Fibroblast of skin of left quadriceps (primary cell): ENCODE measurements at regions not wholly inside any gene's neighbourhood (a gene's known extent, or its start where the extent isn't known, plus 50 kb on each side); places are given as distances from the start of the nearest gene placed in this dataset.
"Not testable (repeated sequence)": the region's sequence is repeated elsewhere in the genome, so short reads cannot be mapped to it uniquely, and the experiment has no call there.

Source experiments
- DNase-seq, 2 experiments: peaks; one replicate each; pipeline ENCODE4 v3.0.0-alpha.2; 2013; ENCODE audit warnings: low read depth in 2 of 2

- no peak for DNase-seq
Observed at GRCh38 chr16:5215901-5216300, 118.3 kb upstream of the EEF2KMT start.

- no peak for DNase-seq
Observed at GRCh38 chr16:5214466-5214865, 116.9 kb upstream of the EEF2KMT start.

DNA sequence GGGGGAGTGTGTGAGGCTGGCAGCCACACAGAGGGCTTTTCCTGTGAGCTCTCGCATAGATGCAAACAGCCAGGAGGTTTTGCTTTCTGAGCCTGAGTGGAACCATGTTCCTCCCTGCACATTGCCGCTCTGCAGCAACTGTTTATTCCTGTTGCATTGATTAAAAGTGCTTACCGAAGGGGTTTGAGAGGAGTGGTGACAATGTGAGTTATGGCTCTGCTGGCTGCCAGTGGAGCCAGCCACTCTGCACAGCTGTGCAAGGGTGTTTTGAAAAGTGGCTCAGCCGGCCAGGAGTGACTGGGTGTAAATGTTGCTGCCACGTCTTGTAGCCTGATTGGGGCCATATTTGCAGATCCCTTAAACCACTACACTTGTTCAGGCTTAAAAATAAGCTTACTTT, 114.9 kb upstream of the EEF2KMT start:
- not testable (repeated sequence) for DNase-seq

DNA sequence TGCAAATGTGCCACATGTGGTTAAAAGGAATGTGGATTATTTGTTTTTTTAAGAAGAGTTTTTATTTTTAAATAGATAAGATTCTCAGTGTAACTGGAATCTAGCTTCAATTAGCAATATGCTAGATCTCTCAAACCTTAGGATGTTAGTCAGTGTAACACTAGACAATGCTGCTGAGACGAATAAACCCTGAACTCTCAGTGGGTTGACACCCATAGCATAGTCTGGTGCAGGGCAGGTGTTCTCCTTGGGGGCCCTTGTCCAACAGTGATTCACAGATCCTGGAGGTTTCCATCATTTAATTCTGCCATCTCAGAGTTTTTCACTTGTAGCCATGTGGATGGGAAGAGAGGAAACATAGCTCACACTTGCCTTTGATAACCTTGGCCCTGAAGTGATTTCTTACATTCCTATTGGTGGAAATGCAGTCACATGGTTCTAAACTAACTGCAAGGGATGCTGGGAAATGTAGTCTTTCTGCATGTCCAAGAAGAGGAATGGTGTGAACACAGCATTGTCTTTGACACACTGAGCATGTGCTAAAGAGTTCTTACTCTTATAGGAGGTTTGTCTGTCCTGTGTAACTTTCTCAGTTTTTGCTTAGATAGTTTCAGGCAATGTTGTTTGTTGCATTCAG, 110.4 kb upstream of the EEF2KMT start:
- not testable (repeated sequence) for DNase-seq

GRCh38 chr16:5207001-5207523, 109.5 kb upstream of the EEF2KMT start:
- DNase-seq: no peak

- no peak for DNase-seq
Observed at GRCh38 chr16:5206331-5206990, 108.9 kb upstream of the EEF2KMT start.

GRCh38 chr16:5205361-5206040, 107.9 kb upstream of the EEF2KMT start:
- DNase-seq: no peak

DNA sequence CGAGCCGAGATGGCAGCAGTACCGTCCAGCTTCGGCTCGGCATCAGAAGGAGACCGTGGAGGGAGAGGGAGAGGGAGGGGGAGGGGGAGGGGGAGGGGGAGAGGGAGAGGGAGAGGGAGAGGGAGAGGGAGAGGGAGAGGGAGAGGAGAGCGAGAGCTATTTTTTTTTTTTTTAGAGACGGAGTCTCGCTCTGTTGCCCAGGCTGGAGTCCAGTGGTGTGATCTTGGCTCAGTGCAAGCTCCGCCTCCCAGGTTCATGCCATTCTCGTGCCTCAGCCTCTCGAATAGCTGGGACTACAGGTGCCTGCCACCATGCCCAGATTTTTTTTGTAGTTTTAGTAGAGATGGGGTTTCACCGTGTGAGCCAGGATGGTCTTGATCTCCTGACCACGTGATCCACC, 106.1 kb upstream of the EEF2KMT start:
- not testable (repeated sequence) for DNase-seq

DNA sequence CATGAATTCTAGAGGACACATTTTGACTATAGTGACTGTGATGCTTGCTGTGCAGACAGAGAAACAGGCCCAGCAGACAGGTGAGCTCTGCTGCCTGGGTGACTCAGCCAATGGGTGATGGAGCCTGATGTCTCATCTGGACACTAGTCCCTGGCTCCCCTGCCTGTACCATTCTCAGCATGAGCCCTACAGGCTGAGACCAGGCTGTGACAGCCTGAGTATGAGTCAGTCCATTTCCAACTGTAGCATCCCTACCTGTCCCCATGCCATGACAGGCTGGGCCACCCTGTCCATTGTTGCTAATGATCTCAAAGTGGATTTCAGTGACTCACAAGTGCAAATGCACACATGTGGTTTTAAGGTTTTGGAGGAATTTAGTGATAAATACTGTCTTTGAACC, 102.5 kb upstream of the EEF2KMT start:
- DNase-seq: no peak

- DNase-seq: no peak
Observed at GRCh38 chr16:5196204-5196603, 98.6 kb upstream of the EEF2KMT start.

- DNase-seq: no peak
Observed at GRCh38 chr16:5193861-5194260, 96.3 kb upstream of the EEF2KMT start.

DNA sequence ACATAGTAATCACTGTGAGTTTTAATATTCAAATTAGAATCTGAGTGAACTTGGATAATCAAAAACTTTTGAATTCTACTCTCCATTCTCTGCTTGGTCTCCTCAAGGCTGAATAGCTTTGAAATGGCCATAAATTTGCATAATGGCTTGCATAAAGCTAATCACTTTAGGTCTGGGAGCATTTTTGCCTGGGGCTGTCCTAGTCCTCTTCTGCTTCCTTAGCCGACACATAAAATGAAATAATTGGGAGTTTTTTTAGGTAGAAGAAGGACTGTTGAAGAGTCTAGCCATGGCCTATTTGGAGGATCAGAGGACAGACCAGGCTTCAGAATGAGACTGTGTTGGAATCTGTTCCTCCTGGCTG, 91.4 kb upstream of the EEF2KMT start:
- DNase-seq: no peak

DNA sequence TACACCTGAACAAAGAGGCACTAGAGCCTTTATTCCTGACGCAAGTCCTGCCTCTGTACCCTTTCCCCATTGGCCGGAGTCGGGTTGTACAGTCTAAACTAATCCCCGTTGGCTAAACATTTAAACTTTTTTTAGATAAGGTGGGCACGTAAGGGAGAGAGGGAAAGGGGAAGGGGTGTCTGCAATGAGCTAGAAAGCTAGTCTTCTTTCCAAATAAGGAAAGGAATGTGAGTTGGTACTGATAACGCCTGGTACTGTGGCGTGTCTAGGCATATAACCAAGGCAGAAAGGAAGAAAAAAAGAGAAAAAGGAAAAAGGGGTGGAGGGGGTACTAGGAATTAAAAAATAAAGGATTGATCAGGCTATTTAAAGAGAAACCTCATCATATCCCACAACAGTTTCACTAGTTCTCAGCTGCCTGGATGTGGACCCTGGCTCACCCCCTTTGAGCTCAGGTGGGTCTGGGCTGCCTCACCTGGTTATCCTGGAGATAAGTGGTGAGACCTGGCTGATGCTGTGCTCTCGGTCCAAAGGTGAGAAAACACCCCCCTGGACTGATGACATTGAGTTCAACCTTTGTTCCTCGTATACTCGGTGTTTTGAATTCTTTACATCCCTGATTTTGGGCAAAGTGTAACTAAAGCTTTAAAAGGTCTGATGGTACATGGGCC, 90.9 kb upstream of the EEF2KMT start:
- no peak for DNase-seq

DNA sequence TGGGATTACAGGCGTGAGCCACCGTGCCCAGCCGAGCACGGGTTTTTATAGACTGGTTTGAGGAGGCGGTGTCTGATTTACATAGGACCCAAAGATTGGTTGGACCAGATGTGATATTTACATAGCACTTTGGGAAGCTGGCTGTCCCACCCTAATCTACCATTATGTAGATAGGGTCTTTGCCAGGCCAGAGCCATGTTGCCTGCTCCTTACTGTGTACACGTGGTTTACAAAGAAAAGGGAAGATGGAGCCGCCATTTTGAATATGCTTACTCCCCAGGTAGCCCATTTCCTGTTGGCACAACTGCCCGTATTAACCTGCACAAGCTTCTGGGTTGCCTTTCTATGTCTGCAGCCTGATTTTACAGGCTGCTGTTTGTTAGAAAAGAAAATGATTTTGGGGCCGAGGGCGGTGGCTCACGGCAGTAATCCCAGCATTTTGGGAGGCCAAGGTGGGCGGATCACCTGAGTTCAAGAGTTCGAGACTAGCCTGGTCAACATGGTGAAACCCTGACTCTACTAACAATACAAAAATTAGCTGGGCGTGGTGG, 89.9 kb upstream of the EEF2KMT start:
- DNase-seq: no peak

GRCh38 chr16:5186381-5186903, 88.8 kb upstream of the EEF2KMT start:
- DNase-seq: no peak

DNA sequence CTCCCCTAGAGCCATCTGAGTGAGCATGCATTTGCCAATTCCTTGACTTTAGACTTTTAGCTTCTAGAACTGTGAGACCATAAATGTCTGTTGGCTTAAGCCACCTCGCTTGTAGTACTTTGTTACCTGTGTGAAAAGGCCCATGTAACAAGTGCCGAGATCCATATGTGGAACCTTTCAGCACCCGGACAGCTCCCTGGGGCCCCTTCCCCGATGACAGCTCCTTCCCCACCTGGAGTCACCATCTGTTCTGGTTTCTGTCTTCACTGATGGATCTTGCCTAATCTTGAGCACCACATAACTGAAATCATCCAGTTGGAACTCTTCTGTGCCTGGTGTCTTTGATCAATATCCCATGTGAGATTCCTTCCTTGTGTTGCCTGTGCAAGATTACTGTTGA, 78.9 kb upstream of the EEF2KMT start:
- DNase-seq: no peak

- DNase-seq: no peak
Observed at GRCh38 chr16:5175266-5175665, 77.7 kb upstream of the EEF2KMT start.

DNA sequence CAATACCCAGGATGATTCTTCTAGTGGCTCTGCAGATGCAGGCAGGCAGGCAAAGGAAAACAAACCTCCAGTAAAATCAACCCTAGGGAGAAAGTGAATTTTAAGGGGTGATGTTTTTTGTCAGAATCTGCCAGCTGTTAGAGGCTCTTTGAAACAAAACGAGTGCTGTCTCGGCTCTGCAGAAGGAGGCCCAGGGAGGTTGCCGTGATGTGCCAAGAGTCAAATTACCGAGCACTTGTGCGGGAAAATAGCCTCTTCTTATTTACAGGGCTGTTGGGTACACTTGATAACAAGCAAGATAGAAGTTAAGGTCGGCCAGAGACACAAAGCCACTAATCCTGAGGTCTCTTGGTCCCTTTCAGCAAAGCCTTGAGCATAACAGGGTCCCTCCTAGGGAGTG, 68.9 kb upstream of the EEF2KMT start:
- no peak for DNase-seq

DNA sequence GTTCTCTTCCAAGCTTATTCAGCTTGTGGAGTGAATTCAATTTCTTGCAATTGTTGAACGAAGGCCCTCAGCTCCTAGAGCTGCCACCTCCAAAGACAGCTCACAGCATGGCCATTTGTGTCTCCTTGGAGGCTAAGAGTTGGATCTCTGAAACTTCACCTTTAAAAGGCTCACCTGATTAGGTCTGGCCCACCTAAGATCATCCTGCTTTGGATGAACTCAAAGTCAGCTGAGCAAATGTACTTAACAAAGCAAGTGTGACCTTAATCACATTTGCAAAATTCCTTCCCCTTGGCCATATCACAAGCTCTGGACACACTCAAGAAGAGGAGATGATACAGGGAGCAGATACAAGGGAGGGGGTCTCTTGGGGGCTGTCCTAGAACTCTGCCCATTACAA, 67.8 kb upstream of the EEF2KMT start:
- not testable (repeated sequence) for DNase-seq

GRCh38 chr16:5162801-5163200, 65.2 kb upstream of the EEF2KMT start:
- DNase-seq: not testable (repeated sequence)

DNA sequence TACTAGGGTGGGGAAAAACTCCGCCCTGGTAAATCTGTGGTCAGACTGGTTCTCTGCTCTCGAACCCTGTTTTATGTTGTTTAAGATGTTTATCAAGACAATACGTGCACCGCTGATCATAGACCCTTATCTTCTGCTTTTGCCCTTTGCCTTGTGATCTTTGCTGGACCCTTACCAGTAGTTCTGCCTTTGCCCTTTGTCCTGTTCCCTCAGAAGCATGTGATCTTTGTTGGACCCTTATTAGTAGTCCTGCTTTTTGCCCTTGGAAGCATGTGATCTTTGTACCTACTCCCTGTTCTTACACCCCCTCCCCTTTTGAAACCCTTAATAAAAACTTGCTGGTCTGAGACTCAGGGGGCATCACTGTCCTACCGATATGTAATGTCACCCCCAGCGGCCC, 64.3 kb upstream of the EEF2KMT start:
- not testable (repeated sequence) for DNase-seq

DNA sequence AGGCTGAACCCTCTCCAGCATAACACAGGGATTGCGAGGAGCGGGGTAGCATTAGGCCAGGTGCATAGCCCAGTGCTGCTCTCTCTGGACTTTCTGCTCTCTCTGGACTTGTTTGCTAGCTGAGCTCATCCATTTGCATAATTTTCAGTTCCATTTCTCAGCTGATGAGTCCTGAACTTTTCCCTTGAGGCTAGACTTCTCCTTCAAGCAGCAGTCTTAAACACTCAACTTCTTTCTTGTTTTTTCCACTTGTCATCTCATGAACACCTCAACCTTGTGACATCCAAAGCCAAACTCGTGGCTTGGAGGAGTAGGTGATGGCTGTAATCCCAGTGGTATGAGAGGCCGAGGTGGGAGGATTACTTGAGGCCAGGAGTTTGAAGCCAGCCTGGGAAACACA, 62.4 kb upstream of the EEF2KMT start:
- not testable (repeated sequence) for DNase-seq
